NCI-H774 (cell line): ENCODE measurements at regions not wholly inside any gene's neighbourhood (a gene's known extent, or its start where the extent isn't known, plus 50 kb on each side); places are given as distances from the start of the nearest gene placed in this dataset.

Source experiments
- DNase-seq: peaks from one replicate; lab custom pipeline; 2025; lab: John Stamatoyannopoulos, UW

- DNase-seq: no peak
Measured at GRCh38 chr1:116262995-116263385, 110.1 kb upstream of the ATP1A1 start.

- no peak for DNase-seq
Measured at GRCh38 chr1:116265931-116266863, 106.8 kb upstream of the ATP1A1 start.

- no peak for DNase-seq
Measured at GRCh38 chr1:116266864-116267212, 106.2 kb upstream of the ATP1A1 start.

GRCh38 chr1:116268211-116268610 is 104.8 kb upstream of the ATP1A1 start:
- DNase-seq: no peak

- DNase-seq: no peak
Measured at GRCh38 chr1:116270316-116271057, 102.6 kb upstream of the ATP1A1 start.

GRCh38 chr1:116273042-116273783 is 99.8 kb upstream of the ATP1A1 start:
- DNase-seq: no peak

GRCh38 chr1:116276532-116276931 is 96.5 kb upstream of the ATP1A1 start:
- DNase-seq: no peak

GRCh38 chr1:116277840-116278540 is 95.1 kb upstream of the ATP1A1 start:
- no peak for DNase-seq

- DNase-seq: no peak
Measured at GRCh38 chr1:116278541-116278866, 94.5 kb upstream of the ATP1A1 start.

- DNase-seq: no peak
Measured at GRCh38 chr1:116279715-116280114, 93.3 kb upstream of the ATP1A1 start.

GRCh38 chr1:116284819-116285390 is 88.1 kb upstream of the ATP1A1 start:
- DNase-seq: peak; percentile 15

- DNase-seq: no peak
Measured at GRCh38 chr1:116286541-116286971, 86.5 kb upstream of the ATP1A1 start.

- DNase-seq: no peak
Measured at GRCh38 chr1:116287341-116288200, 85.5 kb upstream of the ATP1A1 start.

- no peak for DNase-seq
Measured at GRCh38 chr1:116288201-116288598, 84.8 kb upstream of the ATP1A1 start.

- no peak for DNase-seq
Measured at GRCh38 chr1:116289193-116289592, 83.9 kb upstream of the ATP1A1 start.

- DNase-seq: no peak
Measured at GRCh38 chr1:116290085-116290705, 82.8 kb upstream of the ATP1A1 start.

- no peak for DNase-seq
Measured at GRCh38 chr1:116291024-116291423, 82.0 kb upstream of the ATP1A1 start.

GRCh38 chr1:116292929-116293725 is 79.9 kb upstream of the ATP1A1 start:
- peak; percentile 50 for DNase-seq

GRCh38 chr1:116297495-116298212 is 75.4 kb upstream of the ATP1A1 start:
- no peak for DNase-seq
